ENCODE measurements at regions not wholly inside any gene's neighbourhood (a gene's known extent, or its start where the extent isn't known, plus 50 kb on each side); places are given as distances from the start of the nearest gene placed in this dataset.

DNA sequence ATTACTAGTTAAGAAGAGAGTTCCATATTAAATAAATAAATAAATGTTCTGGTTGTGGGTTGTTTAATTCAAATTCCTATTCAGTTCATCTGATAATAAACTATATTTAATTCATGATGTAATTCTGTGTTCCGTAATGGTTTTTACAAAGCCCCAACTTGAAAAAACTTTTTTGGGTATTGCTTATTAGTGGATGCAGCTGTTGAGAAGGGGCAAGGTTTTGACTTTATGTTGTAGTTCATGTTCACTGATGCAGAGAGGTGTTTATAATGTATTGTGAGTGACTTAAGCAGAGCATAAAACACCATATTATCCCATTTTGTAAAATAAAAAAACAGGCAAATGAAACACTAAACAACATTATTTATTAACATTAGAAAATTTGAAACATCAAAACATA is 107.3 kb upstream of the TNFSF11 start:
- TF ChIP-seq CTCF (IDR thresholded peaks at IDR 0.05; ENCODE audit: low read depth, low read length) (no peak), EZH2phosphoT487 (IDR thresholded peaks at IDR 0.05; ENCODE audit: low read depth) (no peak)

Measured in OCI-LY3 (cell line).